Activated CD4-positive, alpha-beta T cell treated with anti-CD3 and anti-CD28 coated beads for 1 hour (primary cell): ENCODE measurements at regions not wholly inside any gene's neighbourhood (a gene's known extent, or its start where the extent isn't known, plus 50 kb on each side); places are given as distances from the start of the nearest gene placed in this dataset.
"Not testable (repeated sequence)": the region's sequence is repeated elsewhere in the genome, so short reads cannot be mapped to it uniquely, and the experiment has no call there.

Experiments used
- DNase-seq: peaks from one replicate; pipeline ENCODE4 v3.0.0-alpha.2; 2020

DNA sequence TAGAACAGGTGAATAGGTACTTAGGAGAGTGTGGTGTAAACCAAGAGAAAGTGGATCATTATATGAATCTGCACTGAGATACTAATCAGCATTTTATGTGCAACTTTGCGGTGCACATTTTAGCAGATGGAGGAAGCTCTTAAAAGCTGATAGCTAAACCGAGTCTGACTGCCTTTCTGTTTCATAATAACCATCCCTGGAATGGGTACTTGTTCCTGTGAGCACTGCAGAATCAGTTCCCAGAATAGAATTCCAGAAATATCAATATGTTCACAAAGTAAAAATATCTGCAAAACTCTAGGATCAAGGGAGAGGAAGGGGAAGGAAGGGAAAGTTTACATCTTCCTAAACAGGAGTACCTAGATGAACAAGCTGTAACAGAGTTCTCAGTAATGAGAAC is 432.2 kb upstream of the HNRNPA3 start:
- DNase-seq: no peak

DNA sequence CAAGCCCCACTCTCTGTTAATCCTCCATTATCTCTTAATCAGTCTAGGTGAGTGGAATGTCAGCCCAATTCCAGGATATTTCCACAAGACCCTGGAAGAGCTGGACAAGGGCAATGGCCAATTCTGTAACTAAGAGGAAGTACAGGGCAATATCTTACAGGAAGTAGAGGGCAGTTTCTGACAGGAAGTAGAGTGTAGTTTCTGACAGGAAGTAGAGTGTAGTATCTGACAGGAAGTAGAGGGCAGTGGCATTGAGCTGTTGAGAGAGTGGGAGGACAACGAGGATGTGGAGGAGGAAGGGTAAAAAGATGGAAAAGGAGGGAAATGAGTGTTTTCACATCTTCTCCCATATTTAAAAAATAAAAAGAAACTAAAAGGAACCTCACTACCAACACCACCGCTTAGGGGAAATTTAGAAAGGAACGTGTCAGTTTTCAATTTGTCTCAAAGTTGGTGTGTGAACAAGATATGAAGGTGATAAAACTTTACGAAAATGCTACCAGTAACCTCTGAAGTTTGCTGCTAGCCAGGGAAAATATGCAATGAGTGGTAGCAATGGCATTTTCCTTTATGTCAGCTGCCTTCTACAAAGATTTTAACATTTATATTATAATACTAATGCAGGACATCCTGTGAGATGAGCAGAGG is 430.9 kb upstream of the HNRNPA3 start:
- DNase-seq: no peak

DNA sequence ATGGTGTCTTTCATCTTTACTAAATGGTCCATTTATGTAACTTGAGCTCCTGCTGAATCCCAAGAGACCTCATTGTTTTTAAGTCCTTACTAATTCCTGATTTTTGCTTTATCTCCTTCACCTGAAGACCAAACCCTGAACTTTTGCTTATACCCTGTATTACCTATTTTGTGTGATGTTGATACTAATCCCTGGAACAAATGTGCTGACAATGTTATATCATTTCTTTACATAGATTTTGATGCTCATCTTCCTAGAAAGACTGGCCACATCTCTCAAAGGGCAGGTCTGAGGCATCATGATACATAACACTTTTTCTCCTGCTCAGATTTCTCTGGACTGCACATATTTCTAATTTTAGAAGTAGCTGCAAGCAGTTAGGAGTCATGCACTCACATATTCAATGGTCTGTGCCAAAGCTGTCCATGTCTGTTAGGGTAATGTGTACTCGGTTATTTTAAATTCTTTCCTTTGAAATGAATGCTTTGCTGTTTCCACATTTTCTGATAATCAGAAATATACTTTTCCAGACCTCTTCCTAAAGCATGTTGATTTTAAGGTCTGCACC is 427.9 kb upstream of the HNRNPA3 start:
- no peak for DNase-seq

GRCh38 chr2:176789751-176790150 is 422.8 kb upstream of the HNRNPA3 start:
- no peak for DNase-seq

GRCh38 chr2:176790468-176790867 is 422.1 kb upstream of the HNRNPA3 start:
- no peak for DNase-seq

GRCh38 chr2:176793792-176794191 is 418.8 kb upstream of the HNRNPA3 start:
- DNase-seq: no peak

- DNase-seq: no peak
These were observed 418.2 kb upstream of the HNRNPA3 start for GRCh38 chr2:176794392-176794791.

DNA sequence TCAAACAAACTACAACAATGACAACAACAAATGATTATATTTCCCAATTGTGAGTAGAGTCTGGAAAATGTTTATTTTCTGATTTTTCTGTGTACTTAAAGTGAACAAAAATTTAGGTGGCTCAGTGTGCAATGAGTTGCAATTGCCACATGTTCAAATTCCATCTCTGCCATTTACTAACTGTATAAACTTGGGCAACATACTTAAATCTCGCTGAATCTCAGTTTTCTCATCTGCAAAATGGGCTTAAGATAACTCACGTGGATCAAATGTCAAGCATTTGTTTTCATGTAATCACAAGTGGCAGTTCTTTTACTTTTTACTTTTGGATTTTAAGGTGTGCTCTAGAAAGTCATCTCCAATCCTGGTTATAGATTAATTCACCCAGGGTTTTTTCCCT is 416.8 kb upstream of the HNRNPA3 start:
- no peak for DNase-seq

- not testable (repeated sequence) for DNase-seq
These were observed 415.9 kb upstream of the HNRNPA3 start for GRCh38 chr2:176796677-176797076.

GRCh38 chr2:176804392-176804791 is 408.2 kb upstream of the HNRNPA3 start:
- DNase-seq: no peak

GRCh38 chr2:176805345-176805744 is 407.2 kb upstream of the HNRNPA3 start:
- DNase-seq: no peak

- no peak for DNase-seq
These were observed 400.3 kb upstream of the HNRNPA3 start for GRCh38 chr2:176812246-176812775.

DNA sequence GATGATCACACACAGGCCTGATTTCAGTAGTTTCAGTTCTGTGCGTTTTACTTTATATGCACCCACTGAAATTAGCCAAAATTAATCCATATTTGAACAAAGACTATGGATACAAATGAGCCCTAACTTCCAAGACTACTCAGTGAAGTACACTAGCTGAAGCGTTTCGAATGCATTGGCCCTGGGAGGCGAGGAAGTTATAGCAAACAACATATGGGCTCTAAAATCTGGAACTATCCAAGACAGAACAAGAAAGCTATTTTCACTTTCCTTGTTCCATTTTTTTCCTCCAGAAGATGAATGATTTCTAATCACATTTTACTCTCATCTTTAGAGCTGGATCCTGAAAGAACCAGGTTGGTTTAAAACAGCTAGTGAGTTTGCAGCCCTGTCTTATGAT is 399.4 kb upstream of the HNRNPA3 start:
- no peak for DNase-seq

- DNase-seq: no peak
These were observed 399.0 kb upstream of the HNRNPA3 start for GRCh38 chr2:176813621-176814049.

- no peak for DNase-seq
These were observed 398.3 kb upstream of the HNRNPA3 start for GRCh38 chr2:176814274-176814673.

DNA sequence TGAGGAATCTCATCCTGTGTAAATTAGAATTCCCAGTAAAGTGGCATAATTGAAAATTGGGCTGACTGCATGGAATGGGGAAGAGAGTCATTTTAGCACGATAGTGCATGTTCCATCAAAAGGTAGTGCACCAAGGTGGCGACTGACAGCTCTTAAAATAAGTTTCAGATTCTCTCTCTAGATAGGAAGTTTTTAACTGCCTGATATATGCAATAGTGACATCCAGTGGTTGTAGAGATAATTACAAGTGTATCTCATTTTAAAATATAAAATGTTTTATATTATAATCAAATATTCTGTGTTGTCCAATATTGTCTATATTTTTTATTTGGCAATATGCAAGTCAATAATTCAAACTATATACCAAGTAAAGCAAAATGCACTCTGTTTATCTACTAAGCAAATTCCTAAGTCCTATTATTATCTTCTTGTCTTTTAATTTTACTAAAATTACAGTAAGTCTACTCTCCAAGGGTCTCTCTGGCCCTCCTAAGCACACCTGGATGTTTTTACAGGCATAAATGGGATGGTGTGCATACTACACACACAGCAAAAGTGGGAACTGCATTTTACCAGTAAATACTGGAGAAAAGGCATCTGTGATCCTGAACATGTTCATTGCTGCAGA is 397.7 kb upstream of the HNRNPA3 start:
- no peak for DNase-seq

DNA sequence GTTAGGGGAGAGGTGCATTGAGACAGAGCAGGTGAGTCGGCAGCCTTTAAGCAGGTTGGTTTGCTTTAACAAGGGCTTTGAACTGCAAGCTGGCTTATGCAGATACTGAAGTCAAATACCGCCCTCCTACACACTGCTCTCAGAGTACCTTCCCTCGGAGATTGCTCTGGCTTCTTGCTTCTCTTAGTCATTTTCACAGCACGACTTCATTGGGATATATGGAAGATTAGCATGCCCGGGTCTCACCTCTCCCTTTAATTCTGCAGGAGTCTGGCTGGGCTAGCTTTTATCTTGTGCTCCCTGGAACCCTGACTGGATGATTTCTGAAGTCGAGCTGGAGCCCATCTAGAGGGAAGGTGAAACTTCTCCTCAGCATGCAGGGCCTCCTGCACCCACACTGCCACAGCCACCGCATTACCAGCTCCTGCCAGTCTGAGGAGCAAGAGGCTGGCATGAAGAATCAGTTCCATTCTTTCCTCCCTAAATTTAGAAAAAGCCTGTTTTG is 395.5 kb upstream of the HNRNPA3 start:
- no peak for DNase-seq

GRCh38 chr2:176818076-176818475 is 394.5 kb upstream of the HNRNPA3 start:
- DNase-seq: no peak

DNA sequence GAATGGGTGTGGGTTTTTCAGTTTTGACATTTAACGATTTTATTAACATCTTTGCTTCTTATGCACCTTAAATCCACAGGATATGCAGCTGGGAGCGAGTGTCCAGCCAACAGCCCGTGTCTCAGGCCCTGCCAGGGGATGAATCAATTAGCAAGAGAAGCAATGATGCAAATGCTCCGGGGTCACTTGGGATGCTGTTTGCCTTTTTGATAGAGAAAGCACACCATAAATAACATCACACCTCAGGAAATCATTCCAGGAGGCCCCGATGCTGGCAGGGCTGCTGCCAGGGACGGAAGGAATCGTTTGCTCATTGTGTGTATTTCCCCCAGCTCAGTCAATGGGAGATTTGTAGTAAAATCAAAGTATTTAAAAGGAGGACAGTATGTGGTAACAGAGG is 394.0 kb upstream of the HNRNPA3 start:
- no peak for DNase-seq

- no peak for DNase-seq
These were observed 393.3 kb upstream of the HNRNPA3 start for GRCh38 chr2:176819306-176819705.

GRCh38 chr2:176820371-176820932 is 392.1 kb upstream of the HNRNPA3 start:
- DNase-seq: no peak

GRCh38 chr2:176821350-176821749 is 391.2 kb upstream of the HNRNPA3 start:
- DNase-seq: no peak

GRCh38 chr2:176822060-176822459 is 390.5 kb upstream of the HNRNPA3 start:
- DNase-seq: no peak

DNA sequence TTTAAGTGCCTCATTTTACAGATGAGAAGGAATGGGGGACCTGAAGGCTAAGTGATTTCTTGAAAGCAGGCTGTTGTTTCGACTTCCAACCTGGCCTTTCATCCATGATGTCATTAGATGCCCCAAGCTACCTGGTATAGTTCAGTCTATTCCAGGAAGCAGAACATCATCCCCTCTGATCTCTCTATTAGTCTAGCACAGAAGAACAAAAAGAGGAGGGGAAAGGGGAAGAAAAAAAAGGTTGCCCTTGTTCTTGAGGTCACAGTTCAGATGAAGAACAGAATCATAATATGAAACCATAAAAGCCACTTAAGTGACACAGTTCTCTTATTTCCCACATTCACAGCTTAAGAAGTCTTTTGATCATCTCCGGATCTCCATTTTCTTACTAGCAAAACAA is 386.2 kb upstream of the HNRNPA3 start:
- DNase-seq: no peak
